Peyer's patch (tissue), 4 donors: ENCODE measurements at regions not wholly inside any gene's neighbourhood (a gene's known extent, or its start where the extent isn't known, plus 50 kb on each side); places are given as distances from the start of the nearest gene placed in this dataset.
"Not testable (repeated sequence)": the region's sequence is repeated elsewhere in the genome, so short reads cannot be mapped to it uniquely, and the experiment has no call there.

Experiments used
- CTCF ChIP-seq, 6 experiments: fragments of 450-650 bp in 4 of 6; fragments of 200-600 bp in 2 of 6; sonication (generic) in 1 of 6; IDR thresholded peaks; one replicate each; pipeline ENCODE4 v1.5.1; 2017 to 2019; ENCODE audit warnings: antibody characterized with exemption in 6 of 6, mild to moderate bottlenecking in 3 of 6, moderate library complexity in 1 of 6
- POLR2A ChIP-seq, 2 donors: fragments of 450-650 bp; IDR thresholded peaks; one replicate each; pipeline ENCODE4 v1.5.1; 2017; ENCODE audit warnings: antibody characterized with exemption in 2 of 2, mild to moderate bottlenecking in 2 of 2, moderate library complexity in 2 of 2

- not testable (repeated sequence) for TF ChIP-seq POLR2A, CTCF (IDR thresholded peaks at IDR 0.05)
Measured at GRCh38 chr21:5327220-5327619, 5194.2 kb upstream of the TPTE start.
